ENCODE measurements at regions not wholly inside any gene's neighbourhood (a gene's known extent, or its start where the extent isn't known, plus 50 kb on each side); places are given as distances from the start of the nearest gene placed in this dataset.

GRCh38 chr7:31186202-31186601 lies 134.1 kb downstream of the ADCYAP1R1 start:
- TF ChIP-seq CTCF (IDR thresholded peaks at IDR 0.05) = no peak
- no peak for TF ChIP-seq POLR2A (IDR thresholded peaks at IDR 0.05)

All from Peyer's patch (tissue), 4 donors.